ENCODE measurements at regions not wholly inside any gene's neighbourhood (a gene's known extent, or its start where the extent isn't known, plus 50 kb on each side); places are given as distances from the start of the nearest gene placed in this dataset.
"Not testable (repeated sequence)": the region's sequence is repeated elsewhere in the genome, so short reads cannot be mapped to it uniquely, and the experiment has no call there.

- DNase-seq (no peak), FAIRE-seq (no peak)
- Histone ChIP-seq H3K36me3 (ENCODE audit: control insufficient read depth in 3 of 3, insufficient read depth in 2 of 3, low read depth in 1 of 3, low read length in 3 of 3) (no peaks in the 10 kb centered on the region), H3K4me1 (ENCODE audit: control insufficient read depth in 3 of 3, insufficient read depth in 2 of 3, low read depth in 1 of 3, low read length in 2 of 3) (no peaks in the 10 kb centered on the region), H3K4me3 (ENCODE audit: low read depth in 1 of 3, low read length in 3 of 3) (no peak overlapping the region), H3K27ac (ENCODE audit: low read depth in 1 of 3, low read length in 2 of 3) (no peak overlapping the region), H3K27me3 (ENCODE audit: control insufficient read depth in 3 of 3, insufficient read depth in 3 of 3, low read length in 3 of 3) (peaks cover 0 to 4% (median 0%) of the 10 kb centered on the region in 3 donors), H3K9me3 (ENCODE audit: control insufficient read depth in 2 of 2, insufficient read depth in 1 of 2, low read depth in 1 of 2, low read length in 1 of 2) (peaks cover 0 to 2% of the 10 kb centered on the region in 2 donors)
- 72 to 95% (median 94%) methylated on average over 2 to 3 of the region's 3 CpGs for WGBS, 3 donors
Observed at GRCh38 chrX:55389376-55389775, 62.6 kb upstream of the MAGEH1 start.

- FAIRE-seq; H3K9me3 ChIP-seq (ENCODE audit: control insufficient read depth in 2 of 2, insufficient read depth in 1 of 2, low read depth in 1 of 2, low read length in 1 of 2); H3K36me3 ChIP-seq (ENCODE audit: control insufficient read depth in 3 of 3, insufficient read depth in 2 of 3, low read depth in 1 of 3, low read length in 3 of 3); H3K4me3 ChIP-seq (ENCODE audit: low read depth in 1 of 3, low read length in 3 of 3); H3K27me3 ChIP-seq (ENCODE audit: control insufficient read depth in 3 of 3, insufficient read depth in 3 of 3, low read length in 3 of 3); H3K27ac ChIP-seq (ENCODE audit: low read depth in 1 of 3, low read length in 2 of 3); DNase-seq; H3K4me1 ChIP-seq (ENCODE audit: control insufficient read depth in 3 of 3, insufficient read depth in 2 of 3, low read depth in 1 of 3, low read length in 2 of 3): not testable (repeated sequence)
- 56 to 67% (median 60%) methylated on average over 4 of the region's 4 CpGs for WGBS, 3 donors
Observed at GRCh38 chrX:55396836-55397235, 55.1 kb upstream of the MAGEH1 start.
